ENCODE measurements at regions not wholly inside any gene's neighbourhood (a gene's known extent, or its start where the extent isn't known, plus 50 kb on each side); places are given as distances from the start of the nearest gene placed in this dataset.
A peak's percentile ranks its signal among the peaks of the same experiment; 100 is the strongest.

GRCh38 chr2:120564213-120565094, 171.2 kb upstream of the GLI2 start (continued):
- TF ChIP-seq ZNF816 (CRISPR knock-in tag; IDR thresholded peaks at IDR 0.05; ENCODE audit: borderline replicate concordance) (no peak), ZNF607 (CRISPR knock-in tag; IDR thresholded peaks at IDR 0.05; ENCODE audit: borderline replicate concordance) (0 out of 2 replicates have a peak, but pooled peaks have one; percentile 61), ZNF292 (CRISPR knock-in tag; IDR thresholded peaks at IDR 0.05; ENCODE audit: borderline replicate concordance, low read depth) (peak; percentile 78; the same call in 1 of the 2 replicates), POGZ (CRISPR knock-in tag; IDR thresholded peaks at IDR 0.05) (peak; percentile 81), DPF2 (CRISPR knock-in tag; IDR thresholded peaks at IDR 0.05; ENCODE audit: borderline replicate concordance, low read depth) (no peak), PLSCR1 (CRISPR knock-in tag; IDR thresholded peaks at IDR 0.05; ENCODE audit: borderline replicate concordance) (no peak), ZNF558 (CRISPR knock-in tag; IDR thresholded peaks at IDR 0.05; ENCODE audit: borderline replicate concordance) (0 out of 2 replicates have a peak, but pooled peaks have one; percentile 25), MTF1 (CRISPR knock-in tag; IDR thresholded peaks at IDR 0.05) (no peak; the same call in 1 of the 2 replicates), MTA3 (CRISPR knock-in tag; IDR thresholded peaks at IDR 0.05) (no peak), CSRNP1 (CRISPR knock-in tag; IDR thresholded peaks at IDR 0.05) (no peak), FOXO1 (CRISPR knock-in tag; IDR thresholded peaks at IDR 0.05) (peak; percentile 86), TRIM24 (CRISPR knock-in tag; IDR thresholded peaks at IDR 0.05) (no peak), RFXAP (CRISPR knock-in tag; IDR thresholded peaks at IDR 0.05; ENCODE audit: borderline replicate concordance) (no peak), ZNF512B (CRISPR knock-in tag; IDR thresholded peaks at IDR 0.05; ENCODE audit: borderline replicate concordance) (peak; percentile 95; the same call in 1 of the 2 replicates), MYPOP (CRISPR knock-in tag; IDR thresholded peaks at IDR 0.05) (peak; percentile 45; the same call in 1 of the 2 replicates), ZSCAN29 (CRISPR knock-in tag; conservative IDR thresholded peaks at IDR 0.05) (no peak), ZNF740 (CRISPR knock-in tag; IDR thresholded peaks at IDR 0.05) (peak; percentile 94), PBX3 (CRISPR knock-in tag; IDR thresholded peaks at IDR 0.05; ENCODE audit: borderline replicate concordance) (no peak), HNRNPH1 (optimal IDR thresholded peaks at IDR 0.05; ENCODE audit: low read depth, low read length) (no peak), NR2F6 (IDR thresholded peaks at IDR 0.05) (peak; percentile 94), NR2F6 (CRISPR knock-in tag; IDR thresholded peaks at IDR 0.05) (peak; percentile 73)
